ENCODE measurements at regions not wholly inside any gene's neighbourhood (a gene's known extent, or its start where the extent isn't known, plus 50 kb on each side); places are given as distances from the start of the nearest gene placed in this dataset.

DNA sequence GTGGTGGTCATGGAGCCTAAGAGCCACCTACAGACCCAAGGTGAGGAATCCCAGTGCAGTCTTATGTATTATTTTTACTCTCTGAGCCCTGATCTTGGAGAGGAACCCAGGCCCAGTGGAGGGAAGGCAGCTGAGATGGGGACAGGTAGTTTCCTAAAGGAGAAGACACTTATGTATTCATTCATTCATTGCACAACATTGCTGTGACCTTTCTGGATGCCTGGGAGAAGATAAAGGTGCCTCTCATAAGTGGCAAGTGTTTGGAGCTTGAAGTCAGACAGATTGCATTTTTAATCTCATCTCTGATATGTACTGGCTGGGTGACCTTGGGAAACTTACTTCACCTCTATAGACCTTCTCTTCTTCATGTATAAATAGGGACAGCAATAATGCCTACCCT is 111.1 kb downstream of the CEBPB start:
- no peak for DNase-seq

GRCh38 chr20:50302341-50303057 is 111.9 kb downstream of the CEBPB start:
- DNase-seq = no peak

DNA sequence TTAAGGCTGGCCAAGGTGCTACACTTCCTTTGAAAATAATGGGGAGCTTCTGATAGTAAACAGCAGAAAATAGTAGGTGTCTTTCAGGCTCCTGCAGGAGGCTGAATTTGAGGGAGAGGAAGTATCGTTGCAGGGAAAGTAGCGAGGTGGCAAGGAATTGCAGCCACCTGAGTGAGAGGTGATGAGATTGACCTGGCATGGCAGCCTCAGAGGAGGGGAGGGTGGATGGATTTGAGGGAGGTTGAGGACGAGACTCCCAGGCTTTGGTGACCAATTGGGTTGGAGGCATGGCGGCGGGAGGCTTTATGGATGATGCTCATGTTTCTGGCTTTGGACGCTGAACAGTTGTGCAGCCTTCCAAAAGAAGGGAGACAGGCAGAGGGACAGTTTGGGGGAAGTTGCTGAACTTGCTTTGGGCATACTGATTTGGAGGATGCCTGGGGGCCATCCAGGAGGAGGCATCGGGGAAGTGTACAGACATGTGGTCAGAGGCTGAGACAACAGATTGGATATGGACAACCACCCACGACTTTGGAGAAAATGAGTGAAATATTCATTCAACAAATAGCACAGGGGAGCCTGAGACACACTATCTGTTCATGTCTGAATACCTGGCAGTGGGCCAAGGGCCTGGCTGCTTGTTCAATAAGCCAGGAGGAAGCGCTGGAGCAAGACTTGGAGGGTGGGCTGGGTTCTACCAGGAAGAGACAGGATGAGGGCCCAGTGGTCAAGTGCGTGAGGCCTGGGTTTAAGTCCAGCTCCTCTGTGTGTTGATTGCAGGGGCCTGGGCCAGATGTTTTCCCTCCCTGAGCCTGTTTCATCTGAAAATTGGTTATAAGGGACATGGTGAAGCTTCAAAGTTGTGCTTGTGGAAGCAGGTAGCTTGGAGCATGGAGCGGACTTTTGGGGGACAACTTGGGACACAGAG is 113.2 kb downstream of the CEBPB start:
- DNase-seq = no peak

DNA sequence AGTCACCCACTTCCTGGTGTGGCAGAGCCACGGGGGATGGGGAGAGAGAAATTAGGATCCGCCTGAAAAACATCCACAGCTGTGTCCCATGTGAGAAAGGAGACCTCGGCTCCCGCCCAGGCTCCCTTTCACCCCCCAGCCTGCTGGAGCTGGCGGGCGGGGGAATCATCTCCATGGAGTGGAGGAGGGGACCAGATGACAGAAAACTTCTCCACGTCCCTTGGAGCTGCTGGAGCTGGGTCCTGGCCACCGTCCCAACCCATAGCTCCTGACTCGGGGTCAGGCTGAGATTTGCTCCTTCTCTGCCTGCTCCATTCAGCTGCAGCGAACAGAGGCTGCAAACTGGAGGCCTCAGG is 113.8 kb downstream of the CEBPB start:
- no peak for DNase-seq

DNA sequence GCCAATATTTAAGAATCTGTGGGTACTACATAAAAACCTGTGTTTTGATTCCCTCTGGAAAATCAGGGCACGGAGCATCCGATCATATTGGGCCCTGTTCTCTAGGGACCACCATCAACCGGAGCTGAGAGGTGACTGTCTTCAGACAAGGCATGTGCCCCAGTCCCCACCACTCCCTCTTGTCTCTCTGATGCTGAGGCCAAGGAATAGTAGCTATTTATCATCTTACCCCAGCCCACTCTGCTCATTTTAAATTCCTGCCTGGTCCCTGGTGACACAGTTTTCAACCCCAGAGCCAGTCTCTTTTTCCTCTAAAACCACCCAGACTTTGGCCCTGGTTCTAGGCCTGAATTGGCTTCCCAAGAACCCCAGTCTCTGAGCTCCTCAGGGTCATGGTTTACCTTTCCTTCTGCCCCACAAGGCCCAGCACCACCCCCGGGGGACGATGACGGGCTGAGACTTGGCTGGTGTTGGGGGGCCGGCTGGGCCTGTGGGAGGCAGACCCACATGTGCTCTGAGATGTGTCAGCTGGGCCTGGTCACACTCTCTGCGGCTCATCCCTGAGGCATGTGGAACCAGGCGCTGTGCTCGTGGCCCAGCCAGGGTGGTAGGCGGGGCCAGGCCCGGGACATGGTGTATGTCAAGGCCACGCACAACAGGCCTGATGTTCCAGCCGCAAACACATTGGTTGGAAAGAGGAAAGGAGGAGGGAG is 114.4 kb downstream of the CEBPB start:
- DNase-seq = no peak

- no peak for DNase-seq
These were observed 115.2 kb downstream of the CEBPB start for GRCh38 chr20:50305636-50306477.

GRCh38 chr20:50306478-50307423 is 116.1 kb downstream of the CEBPB start:
- no peak for DNase-seq

DNA sequence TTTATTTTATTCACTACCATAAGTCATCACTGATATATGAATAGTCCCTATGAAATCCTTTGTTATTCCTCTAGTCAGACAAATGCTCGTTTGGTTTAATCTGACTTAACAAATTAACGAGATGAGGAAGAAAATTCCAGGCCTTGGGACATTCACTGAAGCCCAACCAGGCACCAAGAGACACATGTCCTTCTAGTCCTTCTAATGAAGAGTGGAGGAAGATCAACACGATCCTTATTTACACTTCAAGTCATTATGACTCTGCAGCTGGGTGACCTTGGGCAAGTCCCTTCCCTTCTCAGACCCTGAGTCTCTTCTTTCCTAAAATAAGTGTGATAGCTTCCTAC is 117.5 kb downstream of the CEBPB start:
- no peak for DNase-seq

DNA sequence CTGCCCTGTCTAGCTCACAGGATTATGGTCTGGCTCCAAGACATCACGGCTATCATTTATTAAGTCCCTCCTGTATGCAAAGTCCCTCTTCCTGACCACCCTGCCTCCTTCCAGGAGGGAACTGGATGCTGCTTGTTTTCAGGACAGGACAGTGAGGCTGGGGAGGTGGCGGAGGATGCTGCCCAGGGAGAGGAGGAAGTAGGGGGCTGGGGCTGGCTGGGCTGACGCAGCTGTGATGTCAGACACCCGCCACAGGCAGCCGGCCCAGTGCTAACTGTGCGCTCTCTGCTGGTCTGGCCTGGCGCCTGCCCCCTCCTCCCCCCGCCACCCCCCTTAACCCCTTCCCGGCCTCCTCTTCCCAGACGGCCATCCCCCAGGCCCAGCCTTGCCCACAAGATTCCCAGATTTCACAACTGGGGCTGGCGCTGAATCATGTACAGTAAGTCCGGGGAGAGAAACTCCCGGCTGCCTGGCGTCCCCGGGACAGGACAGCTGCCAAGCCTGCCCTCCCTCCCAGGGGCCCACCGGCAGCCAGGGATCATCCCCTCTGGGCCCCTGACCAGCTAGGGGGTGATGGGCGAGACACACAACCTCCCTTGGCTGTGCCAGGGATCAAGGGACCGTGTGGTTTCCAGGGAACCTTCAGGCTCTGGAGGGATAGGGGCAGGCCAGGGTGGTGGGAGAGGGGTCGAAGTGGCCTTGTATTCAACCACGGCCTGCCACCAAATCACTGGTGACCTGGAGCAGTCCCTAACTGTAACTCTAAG is 118.1 kb downstream of the CEBPB start:
- DNase-seq = no peak

GRCh38 chr20:50309280-50309763 is 118.7 kb downstream of the CEBPB start:
- DNase-seq = no peak

- no peak for DNase-seq
These were observed 119.4 kb downstream of the CEBPB start for GRCh38 chr20:50309764-50310672.

GRCh38 chr20:50310673-50311051 is 120.0 kb downstream of the CEBPB start:
- DNase-seq = no peak

- DNase-seq = no peak
These were observed 120.8 kb downstream of the CEBPB start for GRCh38 chr20:50311308-50312001.

DNA sequence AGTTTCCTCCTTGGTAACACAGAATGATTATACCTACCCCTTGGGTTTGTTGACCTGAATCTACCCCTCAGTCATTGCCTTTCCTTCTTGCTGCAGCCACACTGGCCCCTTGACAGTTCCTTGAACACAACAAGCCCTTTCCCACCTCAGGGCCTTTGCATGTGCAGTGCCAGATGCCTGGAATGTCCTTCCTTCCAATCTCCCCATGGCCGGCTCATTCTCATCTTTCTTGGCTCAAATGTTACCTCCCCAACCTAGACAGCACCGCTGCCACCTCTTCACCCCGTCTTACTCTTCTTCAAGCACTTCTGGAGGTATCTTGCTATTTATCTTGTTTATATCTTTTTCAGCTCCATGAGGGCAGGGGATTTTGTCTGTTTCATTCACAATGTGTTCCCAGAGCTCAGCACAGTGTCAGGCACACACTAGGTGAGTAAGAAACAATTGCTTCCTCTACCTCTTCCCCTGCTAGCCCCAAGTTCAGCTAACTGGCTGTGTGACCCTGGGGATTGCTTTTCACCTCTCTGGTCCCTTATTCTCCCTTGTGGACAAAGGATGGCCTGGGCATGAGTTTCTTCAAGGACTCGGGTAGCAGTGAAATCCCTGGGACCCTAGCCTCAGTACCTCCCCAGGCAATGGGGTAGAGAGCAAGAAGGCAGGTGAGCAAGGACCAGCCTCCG is 121.5 kb downstream of the CEBPB start:
- no peak for DNase-seq

DNA sequence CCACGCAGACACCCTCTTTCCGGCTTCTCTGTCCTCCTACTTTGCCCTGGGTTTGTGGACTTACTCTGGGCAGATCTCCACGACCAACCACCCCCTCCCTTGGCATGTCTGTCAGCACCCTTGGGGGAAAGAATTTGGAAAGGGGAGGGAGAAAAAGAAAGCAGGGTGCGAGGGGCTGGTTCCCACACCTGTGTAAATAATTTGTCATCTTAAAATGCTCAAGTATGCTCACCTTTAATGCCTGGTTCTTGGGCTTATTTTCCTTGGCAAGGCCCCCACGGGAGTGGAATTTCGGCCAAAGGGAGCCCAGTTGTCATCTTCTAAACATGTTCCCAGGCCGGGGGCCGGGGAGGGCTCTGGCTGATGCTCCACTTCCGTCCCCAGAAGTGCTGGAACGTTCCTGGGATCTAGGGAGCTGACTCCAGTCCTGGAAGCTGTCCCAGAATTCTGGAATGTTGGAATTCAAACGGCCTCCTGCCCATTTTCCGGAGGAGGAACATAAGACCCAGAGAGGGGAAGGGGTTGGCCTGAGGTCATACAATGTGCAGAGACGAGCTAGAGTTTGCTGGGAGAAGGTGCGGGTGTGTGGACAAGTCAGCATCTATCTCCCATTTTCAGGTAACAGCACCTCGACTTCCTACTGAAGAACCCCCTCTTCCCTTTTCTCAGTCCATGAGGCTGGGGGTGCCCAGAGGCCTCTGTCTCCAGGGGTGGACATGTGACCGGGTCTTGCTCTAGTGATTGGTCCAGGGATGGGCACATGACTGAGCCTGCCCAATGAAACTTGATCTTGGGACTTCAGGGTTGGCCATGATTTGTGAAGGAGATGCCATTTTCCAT is 122.3 kb downstream of the CEBPB start:
- no peak for DNase-seq

GRCh38 chr20:50313522-50313820 is 122.8 kb downstream of the CEBPB start:
- DNase-seq = no peak
